ENCODE measurements at regions not wholly inside any gene's neighbourhood (a gene's known extent, or its start where the extent isn't known, plus 50 kb on each side); places are given as distances from the start of the nearest gene placed in this dataset.
A peak's percentile ranks its signal among the peaks of the same experiment; 100 is the strongest.
"Not testable (repeated sequence)": the region's sequence is repeated elsewhere in the genome, so short reads cannot be mapped to it uniquely, and the experiment has no call there.

DNA sequence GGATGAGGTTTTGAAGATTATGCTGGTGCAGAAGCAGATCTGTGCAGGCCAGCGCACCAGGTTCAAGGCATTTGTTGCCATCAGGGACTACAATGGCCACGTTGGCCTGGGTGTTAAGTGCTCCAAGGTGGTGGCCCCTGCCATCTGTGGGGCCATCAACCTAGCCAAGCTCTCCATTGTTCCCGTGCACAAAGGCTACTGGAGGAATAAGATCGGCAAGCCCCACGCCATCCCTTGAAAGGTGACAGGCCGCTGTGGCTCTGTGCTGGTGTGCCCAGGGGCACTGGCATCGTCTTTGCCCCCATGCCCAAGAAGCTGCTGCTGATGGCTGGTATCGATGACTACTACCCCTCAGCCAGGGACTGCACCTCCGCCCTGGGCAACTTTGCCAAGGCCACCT is 142.5 kb downstream of the SPATA31D1 start:
- peaks cover 4% of the 10 kb centered on the region; the same call in 1 of the 2 replicates for H3K36me3 Mint-ChIP-seq (ENCODE audit: low read depth)

DNA sequence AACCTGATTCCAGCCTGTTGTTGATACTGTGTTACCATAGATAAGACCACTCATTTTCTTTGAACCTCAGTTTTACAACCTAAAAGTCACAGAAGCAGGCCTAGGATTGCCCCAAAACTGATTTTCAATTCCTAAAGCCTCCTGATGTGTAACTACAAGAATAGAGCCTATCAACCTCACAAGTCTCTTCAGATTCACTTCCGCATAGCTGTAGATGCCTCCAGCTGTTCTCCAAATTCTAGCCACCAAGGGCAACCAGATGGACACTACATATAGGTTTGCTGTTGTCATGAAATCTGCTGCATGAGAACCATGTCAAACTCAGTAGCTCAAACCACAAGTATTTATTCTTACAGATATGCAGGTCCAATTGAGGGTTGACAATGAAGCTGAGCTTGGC is 143.5 kb downstream of the SPATA31D1 start:
- H3K36me3 Mint-ChIP-seq (ENCODE audit: low read depth): peaks cover 4% of the 10 kb centered on the region; the same call in 1 of the 2 replicates
- DNase-seq: no peak
- H3K4me3 Mint-ChIP-seq: no peak overlapping the region
- peaks cover 25% of the 10 kb centered on the region for H3K4me1 Mint-ChIP-seq (ENCODE audit: low read depth)
- peaks cover 5% of the 10 kb centered on the region for H3K27me3 Mint-ChIP-seq (ENCODE audit: insufficient read depth)
- 0 out of 2 replicates have a peak, but pooled peaks cover 4% of the 10 kb centered on the region for H3K9me3 Mint-ChIP-seq
- no peak overlapping the region for H3K27ac Mint-ChIP-seq
- TF ChIP-seq, protein P1, sequence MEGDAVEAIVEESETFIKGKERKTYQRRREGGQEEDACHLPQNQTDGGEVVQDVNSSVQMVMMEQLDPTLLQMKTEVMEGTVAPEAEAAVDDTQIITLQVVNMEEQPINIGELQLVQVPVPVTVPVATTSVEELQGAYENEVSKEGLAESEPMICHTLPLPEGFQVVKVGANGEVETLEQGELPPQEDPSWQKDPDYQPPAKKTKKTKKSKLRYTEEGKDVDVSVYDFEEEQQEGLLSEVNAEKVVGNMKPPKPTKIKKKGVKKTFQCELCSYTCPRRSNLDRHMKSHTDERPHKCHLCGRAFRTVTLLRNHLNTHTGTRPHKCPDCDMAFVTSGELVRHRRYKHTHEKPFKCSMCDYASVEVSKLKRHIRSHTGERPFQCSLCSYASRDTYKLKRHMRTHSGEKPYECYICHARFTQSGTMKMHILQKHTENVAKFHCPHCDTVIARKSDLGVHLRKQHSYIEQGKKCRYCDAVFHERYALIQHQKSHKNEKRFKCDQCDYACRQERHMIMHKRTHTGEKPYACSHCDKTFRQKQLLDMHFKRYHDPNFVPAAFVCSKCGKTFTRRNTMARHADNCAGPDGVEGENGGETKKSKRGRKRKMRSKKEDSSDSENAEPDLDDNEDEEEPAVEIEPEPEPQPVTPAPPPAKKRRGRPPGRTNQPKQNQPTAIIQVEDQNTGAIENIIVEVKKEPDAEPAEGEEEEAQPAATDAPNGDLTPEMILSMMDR (IDR thresholded peaks at IDR 0.05): no peak

More for the DNA sequence above, 142.5 kb downstream of the SPATA31D1 start:
- H3K27me3 Mint-ChIP-seq (ENCODE audit: insufficient read depth): peaks cover 5% of the 10 kb centered on the region
- 0 out of 2 replicates have a peak, but pooled peaks cover 4% of the 10 kb centered on the region for H3K9me3 Mint-ChIP-seq
- no peak for DNase-seq
- H3K4me1 Mint-ChIP-seq (ENCODE audit: low read depth): peaks cover 25% of the 10 kb centered on the region
- H3K4me3 Mint-ChIP-seq: no peak overlapping the region
- TF ChIP-seq, protein P1 (IDR thresholded peaks at IDR 0.05): no peak
- no peak overlapping the region for H3K27ac Mint-ChIP-seq

DNA sequence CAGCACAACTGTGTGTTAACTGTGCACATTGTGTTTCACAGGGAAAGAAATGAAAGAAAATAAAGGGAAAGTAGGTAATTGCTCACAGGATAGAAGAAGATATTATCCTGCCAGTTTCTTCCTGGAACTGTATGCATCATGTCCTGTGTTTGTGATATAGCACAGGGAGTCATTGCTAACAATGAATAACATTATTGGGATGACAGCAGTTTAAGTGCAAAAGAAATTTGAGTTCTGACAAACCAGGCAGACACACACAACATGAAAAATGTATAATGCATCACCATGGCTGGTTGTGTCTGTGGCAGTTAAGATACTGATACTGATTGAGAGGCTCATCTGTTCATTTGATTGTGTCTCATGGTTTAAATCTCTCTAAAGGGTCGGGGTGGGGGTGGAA is 145.4 kb downstream of the SPATA31D1 start:
- TF ChIP-seq, protein P1 (IDR thresholded peaks at IDR 0.05): no peak
- H3K36me3 Mint-ChIP-seq (ENCODE audit: low read depth): peaks cover 4% of the 10 kb centered on the region; the same call in 1 of the 2 replicates
- DNase-seq: no peak
- H3K4me3 Mint-ChIP-seq: no peak overlapping the region
- peaks cover 5% of the 10 kb centered on the region for H3K27me3 Mint-ChIP-seq (ENCODE audit: insufficient read depth)
- H3K4me1 Mint-ChIP-seq (ENCODE audit: low read depth): peaks cover 44% of the 10 kb centered on the region
- H3K27ac Mint-ChIP-seq: no peak overlapping the region
- 0 out of 2 replicates have a peak, but pooled peaks cover 4% of the 10 kb centered on the region for H3K9me3 Mint-ChIP-seq

DNA sequence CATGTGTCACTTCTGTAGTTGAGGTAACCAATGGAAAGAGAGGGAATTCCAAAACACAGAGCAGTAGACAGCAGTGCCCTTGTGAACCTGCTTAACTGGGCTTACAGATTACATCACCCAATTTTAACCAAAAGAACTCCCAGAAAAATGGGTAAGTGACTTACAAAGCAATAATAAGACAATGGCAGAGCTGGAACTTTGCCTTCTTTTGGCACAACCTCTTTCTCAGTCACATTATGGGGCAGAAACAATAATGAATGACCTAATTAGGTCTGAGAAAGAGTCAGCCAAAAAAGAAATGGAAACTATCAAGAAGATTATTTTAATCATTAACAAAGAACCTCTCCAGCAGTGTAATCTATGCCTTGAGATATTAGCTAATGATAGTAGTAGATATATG is 146.5 kb downstream of the SPATA31D1 start:
- Mint-ChIP-seq H3K27me3 (ENCODE audit: insufficient read depth) (peaks cover 5% of the 10 kb centered on the region; the same call in 1 of the 2 replicates), H3K4me1 (ENCODE audit: low read depth) (peaks cover 49% of the 10 kb centered on the region), H3K9me3 (0 out of 2 replicates have a peak, but pooled peaks cover 4% of the 10 kb centered on the region), H3K36me3 (ENCODE audit: low read depth) (peaks cover 4% of the 10 kb centered on the region; the same call in 1 of the 2 replicates), H3K27ac (no peak overlapping the region), H3K4me3 (no peak overlapping the region)
- TF ChIP-seq, protein P1 (IDR thresholded peaks at IDR 0.05): no peak
- no peak for DNase-seq

DNA sequence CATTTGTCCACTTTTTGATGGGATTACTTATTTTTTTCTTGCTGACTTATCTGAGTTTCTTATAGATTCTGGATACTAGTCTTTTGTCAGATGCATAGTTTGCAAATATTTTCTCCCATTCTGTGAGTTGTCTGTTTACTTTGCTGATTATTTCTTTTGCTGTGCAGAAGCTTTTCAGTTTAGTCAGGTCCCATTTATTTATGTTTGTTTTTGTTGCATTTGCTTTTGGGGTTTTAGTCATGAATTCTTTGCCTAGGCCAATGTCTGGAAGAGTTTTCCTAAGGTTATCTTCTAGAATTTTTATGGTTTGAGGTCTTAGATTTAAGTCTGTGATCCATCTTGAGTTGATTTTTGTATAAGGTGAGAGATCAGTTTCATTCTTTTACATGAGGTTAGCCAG is 149.5 kb downstream of the SPATA31D1 start:
- H3K27me3 Mint-ChIP-seq (ENCODE audit: insufficient read depth); H3K9me3 Mint-ChIP-seq; H3K36me3 Mint-ChIP-seq (ENCODE audit: low read depth); H3K4me3 Mint-ChIP-seq: not testable (repeated sequence)
- Mint-ChIP-seq H3K4me1 (ENCODE audit: low read depth) (peaks cover 48% of the 10 kb centered on the region), H3K27ac (peak overlapping the region; percentile 51)
- DNase-seq: peak; percentile 43

DNA sequence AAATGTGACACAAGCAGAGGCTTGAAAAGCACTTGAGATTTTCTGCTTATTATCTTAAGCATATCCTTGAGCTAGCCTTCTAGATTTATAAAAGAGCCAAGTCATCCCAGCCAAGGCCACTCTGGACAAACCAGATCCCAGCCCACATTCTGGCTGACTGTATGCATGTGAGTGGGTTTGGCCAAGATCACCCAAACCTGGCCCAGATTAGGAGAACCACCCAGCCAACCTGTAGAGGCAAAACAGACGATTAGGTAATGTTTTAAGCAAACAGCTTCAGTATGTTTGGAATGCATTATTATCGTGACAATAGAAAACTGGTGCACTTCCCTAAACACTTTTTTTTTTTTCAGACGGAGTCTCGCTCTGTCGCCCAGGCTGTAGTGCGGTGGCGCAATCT is 151.9 kb downstream of the SPATA31D1 start:
- Mint-ChIP-seq H3K4me1 (ENCODE audit: low read depth) (peaks cover 29% of the 10 kb centered on the region), H3K9me3 (0 out of 2 replicates have a peak, but pooled peaks cover 4% of the 10 kb centered on the region), H3K36me3 (ENCODE audit: low read depth) (peaks cover 4% of the 10 kb centered on the region; the same call in 1 of the 2 replicates), H3K27me3 (ENCODE audit: insufficient read depth) (peaks cover 3% of the 10 kb centered on the region; the same call in 1 of the 2 replicates), H3K4me3 (no peak overlapping the region), H3K27ac (no peak overlapping the region)
- TF ChIP-seq, protein P1 (IDR thresholded peaks at IDR 0.05): no peak
- no peak for DNase-seq
